ENCODE measurements at regions not wholly inside any gene's neighbourhood (a gene's known extent, or its start where the extent isn't known, plus 50 kb on each side); places are given as distances from the start of the nearest gene placed in this dataset.
"Not testable (repeated sequence)": the region's sequence is repeated elsewhere in the genome, so short reads cannot be mapped to it uniquely, and the experiment has no call there.

DNA sequence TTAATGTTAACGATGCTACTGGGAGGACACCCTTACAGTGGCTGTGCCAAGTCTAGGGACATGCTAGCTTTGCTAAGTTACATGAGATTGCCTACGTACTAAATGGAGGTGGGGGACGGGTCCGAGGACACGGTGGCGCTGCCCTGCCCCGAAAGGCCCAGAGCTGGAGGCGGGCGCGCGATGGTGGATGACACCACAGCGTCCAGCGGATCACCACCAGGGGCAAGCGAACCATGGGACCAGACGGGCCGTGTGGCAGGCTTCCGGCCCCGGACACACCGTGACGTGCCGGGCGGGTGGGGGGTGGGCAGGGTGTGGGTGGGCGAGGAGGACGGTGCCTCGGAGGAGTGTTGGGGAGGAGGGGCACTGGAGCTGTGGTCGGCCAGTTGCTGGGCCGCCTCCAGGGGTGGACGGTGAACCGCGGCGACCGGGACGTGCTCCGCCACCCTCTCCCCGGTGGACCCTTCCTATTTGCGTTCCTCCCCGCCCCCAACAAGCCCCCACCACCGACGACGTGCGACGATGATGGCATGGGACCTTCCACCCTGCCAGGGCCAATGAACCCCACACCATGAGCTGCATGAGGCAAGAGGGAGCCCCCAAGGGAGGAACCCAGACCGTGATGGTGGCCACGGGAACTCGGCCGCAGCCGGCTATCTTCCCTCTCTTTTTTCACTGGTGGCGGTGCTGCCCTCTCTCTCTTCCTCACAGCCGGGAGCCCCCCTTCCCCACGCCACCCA, 773.3 kb upstream of the DEFB115 start:
- no peak overlapping the region for H3K4me3 ChIP-seq

DNA sequence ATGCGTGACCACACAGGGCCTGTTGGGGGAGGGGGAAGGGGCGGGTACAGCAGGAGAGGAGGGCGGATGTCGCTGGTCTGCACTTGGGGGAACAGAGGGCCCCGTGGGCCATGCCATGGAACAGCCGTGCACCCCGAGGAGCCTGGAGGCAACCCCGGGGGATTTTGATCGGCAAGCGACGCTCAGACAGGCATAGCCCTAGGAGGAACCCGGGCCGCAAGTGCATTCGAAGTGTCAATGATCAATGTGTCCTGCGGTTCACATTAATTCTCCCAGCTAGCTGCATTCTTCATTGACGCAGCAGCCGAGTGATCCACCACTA, 772.8 kb upstream of the DEFB115 start:
- WGBS, 3 donors: 90 to 96% (median 94%) methylated on average over 17 of the region's 17 CpGs
- no peak overlapping the region for H3K27ac ChIP-seq
- ATAC-seq (no peak), DNase-seq (no peak)
- H3K4me3 ChIP-seq: no peak overlapping the region
- no peaks in the 10 kb centered on the region for H3K4me1 ChIP-seq
- H3K9me3 ChIP-seq: no peaks in the 10 kb centered on the region
- H3K27me3 ChIP-seq (ENCODE audit: insufficient read depth in 3 of 3, low read length in 2 of 3): peaks cover 0 to 6% (median 0%) of the 10 kb centered on the region in 3 donors
- no peaks in the 10 kb centered on the region for H3K36me3 ChIP-seq (ENCODE audit: insufficient read depth in 1 of 2, low read depth in 1 of 2)
- intact Hi-C loops (cut with DNase I): no loop called here
- TF ChIP-seq, protein P1, sequence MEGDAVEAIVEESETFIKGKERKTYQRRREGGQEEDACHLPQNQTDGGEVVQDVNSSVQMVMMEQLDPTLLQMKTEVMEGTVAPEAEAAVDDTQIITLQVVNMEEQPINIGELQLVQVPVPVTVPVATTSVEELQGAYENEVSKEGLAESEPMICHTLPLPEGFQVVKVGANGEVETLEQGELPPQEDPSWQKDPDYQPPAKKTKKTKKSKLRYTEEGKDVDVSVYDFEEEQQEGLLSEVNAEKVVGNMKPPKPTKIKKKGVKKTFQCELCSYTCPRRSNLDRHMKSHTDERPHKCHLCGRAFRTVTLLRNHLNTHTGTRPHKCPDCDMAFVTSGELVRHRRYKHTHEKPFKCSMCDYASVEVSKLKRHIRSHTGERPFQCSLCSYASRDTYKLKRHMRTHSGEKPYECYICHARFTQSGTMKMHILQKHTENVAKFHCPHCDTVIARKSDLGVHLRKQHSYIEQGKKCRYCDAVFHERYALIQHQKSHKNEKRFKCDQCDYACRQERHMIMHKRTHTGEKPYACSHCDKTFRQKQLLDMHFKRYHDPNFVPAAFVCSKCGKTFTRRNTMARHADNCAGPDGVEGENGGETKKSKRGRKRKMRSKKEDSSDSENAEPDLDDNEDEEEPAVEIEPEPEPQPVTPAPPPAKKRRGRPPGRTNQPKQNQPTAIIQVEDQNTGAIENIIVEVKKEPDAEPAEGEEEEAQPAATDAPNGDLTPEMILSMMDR (IDR thresholded peaks at IDR 0.05): no peak

More for the DNA sequence above, 773.3 kb upstream of the DEFB115 start:
- no peak for DNase-seq
- intact Hi-C loops (cut with DNase I): no loop called here
- Histone ChIP-seq H3K9me3 (peaks cover 3% of the 10 kb centered on the region), H3K27ac (no peak overlapping the region), H3K36me3 (ENCODE audit: insufficient read depth in 1 of 2, low read depth in 1 of 2) (no peaks in the 10 kb centered on the region), H3K4me1 (no peaks in the 10 kb centered on the region), H3K27me3 (ENCODE audit: insufficient read depth in 3 of 3, low read length in 2 of 3) (peaks cover 0 to 6% (median 0%) of the 10 kb centered on the region in 3 donors)
- ATAC-seq: no peak
- WGBS, 3 donors: 96 to 98% (median 96%) methylated on average over 41 to 48 of the region's 50 CpGs
- TF ChIP-seq, protein P1 (IDR thresholded peaks at IDR 0.05): no peak

DNA sequence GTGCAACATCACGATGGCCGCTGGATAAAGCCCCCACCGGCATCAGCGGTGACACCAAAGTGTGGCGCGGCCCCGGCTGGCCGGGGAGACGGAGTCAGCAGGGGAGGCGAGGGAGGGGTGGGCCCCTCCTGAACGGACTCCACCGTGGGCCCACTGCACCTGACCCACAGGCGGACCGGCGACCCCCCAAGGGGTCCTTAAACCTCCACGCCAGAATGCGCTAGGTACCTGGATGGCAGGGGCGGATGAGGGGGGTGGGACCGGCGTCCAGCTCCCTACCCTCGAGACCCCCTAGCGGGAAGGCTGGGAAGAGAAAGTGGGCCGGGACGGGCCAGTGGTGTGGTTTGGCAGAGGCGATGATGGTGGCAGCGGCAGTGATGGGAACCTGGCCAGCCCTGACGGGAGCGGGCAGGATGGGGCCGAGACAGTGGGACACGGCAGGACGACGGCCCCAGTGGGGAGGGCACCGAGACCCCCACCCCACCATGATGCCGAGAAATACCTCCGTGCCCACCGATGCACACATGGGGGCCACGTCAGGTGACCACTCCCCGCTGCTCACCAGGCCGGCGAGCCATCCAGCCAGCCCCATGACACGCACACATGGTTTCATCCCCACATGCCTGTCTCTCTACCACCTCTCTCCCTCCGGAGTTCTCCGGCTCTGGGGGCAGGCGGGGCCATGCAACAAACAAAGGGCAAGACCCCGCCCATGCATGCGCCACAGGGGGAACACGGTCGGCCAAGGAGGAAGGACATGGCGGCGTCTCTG, 771.9 kb upstream of the DEFB115 start:
- H3K4me3 ChIP-seq: no peak overlapping the region
- 93 to 96% (median 95%) methylated on average over 47 to 50 of the region's 50 CpGs for whole genome bisulfite sequencing, 3 donors
- intact Hi-C loops (cut with DNase I): no loop called here

DNA sequence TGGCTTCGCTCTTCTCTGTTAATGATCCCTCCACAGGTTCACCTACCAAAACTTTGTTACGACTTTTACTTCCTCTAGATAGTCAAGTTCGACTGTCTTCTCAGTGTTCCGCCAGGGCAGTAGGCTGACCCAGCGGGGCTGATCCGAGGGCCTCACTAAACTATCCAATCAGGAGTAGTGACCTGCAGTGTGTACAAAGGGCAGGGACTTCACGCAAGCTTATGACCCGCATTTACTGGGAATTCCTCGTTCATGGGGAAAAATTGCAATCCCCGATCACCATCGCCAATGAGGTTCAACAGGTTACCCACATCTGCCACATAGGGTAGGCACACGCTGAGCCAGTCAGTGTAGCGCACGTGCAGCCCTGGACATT, 771.4 kb upstream of the DEFB115 start:
- Histone ChIP-seq H3K27ac (no peak overlapping the region), H3K9me3 (no peaks in the 10 kb centered on the region), H3K27me3 (ENCODE audit: insufficient read depth in 3 of 3, low read length in 2 of 3) (peaks cover 0 to 6% (median 0%) of the 10 kb centered on the region in 3 donors), H3K4me1 (no peaks in the 10 kb centered on the region), H3K4me3 (no peak overlapping the region), H3K36me3 (ENCODE audit: insufficient read depth in 1 of 2, low read depth in 1 of 2) (no peaks in the 10 kb centered on the region)
- intact Hi-C loops (cut with DNase I): no loop called here
- TF ChIP-seq, protein P1 (IDR thresholded peaks at IDR 0.05): no peak
- 91 to 96% (median 94%) methylated on average over 11 to 13 of the region's 14 CpGs for WGBS, 3 donors
- no peak for ATAC-seq
- DNase-seq: no peak

More for the DNA sequence above, 771.9 kb upstream of the DEFB115 start:
- Histone ChIP-seq H3K27me3 (ENCODE audit: insufficient read depth in 3 of 3, low read length in 2 of 3) (peaks cover 0 to 6% (median 0%) of the 10 kb centered on the region in 3 donors), H3K9me3 (no peaks in the 10 kb centered on the region), H3K36me3 (ENCODE audit: insufficient read depth in 1 of 2, low read depth in 1 of 2) (no peaks in the 10 kb centered on the region), H3K27ac (no peak overlapping the region), H3K4me1 (no peaks in the 10 kb centered on the region)
- TF ChIP-seq, protein P1 (IDR thresholded peaks at IDR 0.05): no peak
- no peak for ATAC-seq
- DNase-seq: no peak

DNA sequence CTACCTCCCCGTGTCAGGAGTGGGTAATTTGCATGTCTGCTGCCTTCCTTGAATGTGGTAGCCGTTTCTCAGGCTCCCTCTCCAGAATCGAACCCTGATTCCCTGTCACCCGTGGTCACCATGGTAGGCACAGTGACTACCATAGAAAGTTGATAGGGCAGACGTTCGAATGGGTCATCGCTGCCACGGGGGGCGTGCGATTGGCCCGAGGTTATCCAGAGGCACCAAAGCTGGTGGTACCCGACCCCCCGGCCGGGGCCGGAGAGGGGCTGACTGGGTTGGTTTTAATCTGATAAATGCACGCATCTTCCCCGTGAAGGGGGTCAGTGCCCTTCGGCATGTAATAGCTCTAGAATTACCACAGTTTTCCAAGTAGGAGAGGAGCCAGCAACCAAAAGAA, 770.0 kb upstream of the DEFB115 start:
- H3K9me3 ChIP-seq; H3K4me3 ChIP-seq; H3K4me1 ChIP-seq; H3K36me3 ChIP-seq (ENCODE audit: insufficient read depth in 1 of 2, low read depth in 1 of 2); ATAC-seq; H3K27ac ChIP-seq; H3K27me3 ChIP-seq (ENCODE audit: insufficient read depth in 3 of 3, low read length in 2 of 3); DNase-seq; intact Hi-C loops (cut with DNase I): not testable (repeated sequence)
- 86 to 89% (median 87%) methylated on average over 18 of the region's 18 CpGs for WGBS, 3 donors
